ENCODE measurements at regions not wholly inside any gene's neighbourhood (a gene's known extent, or its start where the extent isn't known, plus 50 kb on each side); places are given as distances from the start of the nearest gene placed in this dataset.
"Not testable (repeated sequence)": the region's sequence is repeated elsewhere in the genome, so short reads cannot be mapped to it uniquely, and the experiment has no call there.

GRCh38 chr15:34528055-34528754 lies 55.2 kb downstream of the GOLGA8B start:
- DNase-seq, result not testable (repeated sequence)

- DNase-seq, result not testable (repeated sequence)
Measured at GRCh38 chr15:34527641-34528040, 55.8 kb downstream of the GOLGA8B start.

DNA sequence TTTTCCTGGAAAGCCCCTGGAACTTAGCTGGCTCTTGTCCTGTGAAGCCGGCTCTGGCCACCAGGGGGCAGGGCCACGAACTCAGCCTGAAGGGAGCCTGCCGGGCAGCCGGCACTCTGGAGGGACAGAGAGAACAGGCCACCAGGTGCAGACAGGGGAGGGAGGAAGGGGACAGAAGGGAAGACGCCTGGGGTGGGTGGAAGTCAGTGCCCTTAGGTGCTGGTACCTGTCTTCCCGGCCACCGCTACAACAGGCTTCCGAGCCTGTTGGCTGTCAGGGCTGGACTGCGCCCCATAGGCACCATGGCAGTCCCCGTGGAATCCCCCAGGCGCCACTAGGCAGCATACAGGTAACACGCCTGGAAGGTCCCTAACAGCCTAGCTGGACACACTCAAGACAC lies 59.6 kb downstream of the GOLGA8B start:
- not testable (repeated sequence) for DNase-seq

GRCh38 chr15:34522601-34523000 lies 60.9 kb downstream of the GOLGA8B start:
- not testable (repeated sequence) for DNase-seq

DNA sequence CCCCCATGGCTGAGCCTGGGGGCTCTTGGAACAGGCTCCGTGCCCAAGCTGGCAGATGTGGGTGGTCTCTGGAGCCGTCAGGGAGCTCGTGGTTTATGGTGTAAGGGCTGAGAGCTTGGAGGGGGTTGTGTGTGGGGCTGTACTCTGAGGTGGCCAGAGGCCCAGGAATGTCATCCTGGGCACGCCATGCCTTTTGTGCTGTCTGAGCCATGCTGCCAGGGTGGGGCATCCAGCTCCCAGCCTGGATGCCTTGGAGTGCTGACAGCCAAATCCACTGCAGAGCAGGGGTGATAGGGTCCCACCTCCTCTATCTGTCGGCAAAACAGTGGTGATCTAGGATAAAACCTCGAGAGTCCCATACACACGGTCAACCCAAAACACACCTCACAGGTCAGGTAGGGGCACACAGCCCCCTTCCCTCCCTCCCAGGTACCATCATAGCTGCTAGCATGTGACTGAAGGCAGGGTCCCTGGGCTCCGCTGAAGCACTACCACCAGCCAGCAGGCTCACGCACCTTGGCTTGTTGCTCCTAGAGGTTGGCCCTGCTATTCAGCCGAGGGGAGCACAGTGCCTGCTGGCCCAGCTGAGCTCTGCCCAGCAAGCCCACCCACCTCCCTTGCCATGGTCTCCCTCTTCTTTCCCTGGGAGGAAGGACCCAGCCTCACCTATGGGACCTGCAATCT lies 61.5 kb downstream of the GOLGA8B start:
- DNase-seq, result not testable (repeated sequence)

- DNase-seq, result no peak
Measured at GRCh38 chr15:34520566-34520965, 62.9 kb downstream of the GOLGA8B start.

DNA sequence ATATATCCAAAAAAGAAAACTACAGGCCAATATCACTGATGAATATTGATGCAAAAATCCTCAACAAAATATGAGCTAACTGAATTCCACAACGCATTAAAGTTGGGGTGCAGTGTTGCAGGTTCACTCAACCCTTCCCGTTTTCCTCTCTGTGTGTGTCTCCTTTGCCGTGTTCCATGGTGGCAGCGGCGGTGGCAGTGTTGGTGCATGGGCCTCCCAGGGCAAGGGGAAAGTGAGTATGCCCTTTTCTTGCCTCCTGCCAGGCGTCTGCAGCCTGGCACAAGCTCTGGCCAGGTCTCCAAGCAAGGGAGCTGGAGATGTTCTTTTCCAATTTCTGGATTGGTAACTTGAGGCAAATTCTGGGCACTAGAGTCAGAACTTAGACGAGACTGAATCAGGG lies 63.4 kb downstream of the GOLGA8B start:
- not testable (repeated sequence) for DNase-seq

DNA sequence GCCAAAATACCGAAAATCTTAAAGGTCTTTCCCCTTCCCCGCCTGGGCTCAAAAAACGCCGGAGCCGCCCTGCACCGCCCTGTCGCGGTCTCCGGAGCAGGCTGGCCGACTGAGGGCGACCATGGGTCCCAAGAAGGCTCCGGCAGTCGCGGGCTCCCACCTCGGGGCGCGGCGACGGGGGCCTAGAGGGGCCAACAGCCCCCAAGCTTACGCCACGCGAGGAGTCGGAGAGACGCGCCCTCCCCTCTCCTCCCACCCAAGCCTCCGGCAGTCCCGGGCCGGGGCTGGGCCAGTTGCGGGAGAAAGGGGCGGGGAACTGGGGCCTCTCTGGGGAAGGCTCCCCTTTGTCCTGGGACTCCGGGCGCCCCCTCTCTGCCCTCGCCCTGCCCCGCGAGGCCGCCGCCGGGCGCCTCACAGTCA lies 69.2 kb downstream of the GOLGA8B start:
- peak; percentile 12 for DNase-seq

- no peak for DNase-seq
Measured at GRCh38 chr15:34512628-34513027, 70.8 kb downstream of the GOLGA8B start.

DNA sequence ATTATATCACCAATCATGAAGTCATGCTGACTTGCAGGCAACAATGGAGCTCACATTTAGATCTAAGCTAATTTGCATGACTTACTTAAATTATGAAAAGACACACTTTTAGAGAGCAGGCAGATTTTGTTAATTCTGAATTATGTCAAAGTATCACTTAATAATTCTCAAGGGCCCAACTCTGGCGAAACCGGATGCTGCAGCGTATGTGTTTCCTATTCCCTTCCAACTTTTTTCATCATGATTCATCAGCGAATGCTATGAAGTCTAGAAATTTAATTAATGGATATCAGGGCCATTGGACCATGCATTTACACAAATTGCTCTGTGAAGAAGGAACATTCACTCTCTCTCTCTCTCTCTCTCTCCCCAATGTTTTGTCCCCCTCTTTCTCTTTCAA lies 63.5 kb upstream of the GOLGA8A start:
- no peak for DNase-seq

- DNase-seq, result no peak
Measured at GRCh38 chr15:34496207-34496995, 58.8 kb upstream of the GOLGA8A start.

DNA sequence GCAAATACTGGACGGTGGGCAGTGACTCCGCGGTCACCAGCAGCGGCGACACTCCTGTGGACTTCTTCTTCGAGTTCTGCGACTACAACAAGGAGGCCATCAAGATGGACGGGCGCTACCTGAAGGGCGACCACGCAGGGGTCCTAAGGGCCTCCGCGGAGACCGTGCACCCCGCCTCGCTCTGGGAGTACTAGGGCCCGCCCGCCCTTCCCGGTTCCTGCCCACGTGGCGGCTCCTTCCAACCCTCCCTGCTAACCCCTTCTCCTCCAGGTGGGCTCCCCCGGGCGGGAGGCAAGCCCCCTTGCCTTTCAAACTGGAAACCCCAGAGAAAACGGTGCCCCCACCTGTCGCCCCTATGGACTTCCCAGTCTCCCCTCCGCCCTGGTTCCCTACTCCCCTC lies 58.1 kb upstream of the GOLGA8A start:
- not testable (repeated sequence) for DNase-seq

- DNase-seq, result no peak
Measured at GRCh38 chr15:34494084-34494399, 56.4 kb upstream of the GOLGA8A start.

GRCh38 chr15:34493001-34493400 lies 55.4 kb upstream of the GOLGA8A start:
- no peak for DNase-seq

GRCh38 chr15:34491488-34491887 lies 53.9 kb upstream of the GOLGA8A start:
- DNase-seq, result not testable (repeated sequence)

GRCh38 chr15:34490417-34491193 lies 53.0 kb upstream of the GOLGA8A start:
- DNase-seq, result no peak

GRCh38 chr15:34488973-34489959 lies 51.7 kb upstream of the GOLGA8A start:
- DNase-seq, result not testable (repeated sequence)

Measured in CD4-positive, alpha-beta T cell treated with Interleukin-10 for 1 hour (primary cell).